Chondrocyte (in vitro differentiated cells): ENCODE measurements at regions not wholly inside any gene's neighbourhood (a gene's known extent, or its start where the extent isn't known, plus 50 kb on each side); places are given as distances from the start of the nearest gene placed in this dataset.

ENCODE experiments used
- DNase-seq: peaks from one replicate; pipeline ENCODE4 v3.0.0; 2021; ENCODE audit warnings: mixed read lengths, low spot score
- H3K27ac Mint-ChIP-seq: one replicate; pipeline ENCODE4 v1.8.0; 2021; ENCODE audit warnings: mild to moderate bottlenecking, moderate library complexity, mixed read lengths; ENCODE audit not compliant: unreplicated experiment
- H3K27me3 Mint-ChIP-seq: 2 replicates; pipeline ENCODE4 v1.8.0; 2021; ENCODE audit warnings: low read depth, mixed read lengths
- H3K36me3 Mint-ChIP-seq: 2 replicates; pipeline ENCODE4 v1.8.0; 2021; ENCODE audit warnings: low read depth, mixed read lengths
- H3K4me1 Mint-ChIP-seq: 2 replicates; pipeline ENCODE4 v1.8.0; 2021; ENCODE audit warnings: low read depth, mild to moderate bottlenecking, mixed read lengths
- H3K4me3 Mint-ChIP-seq: one replicate; pipeline ENCODE4 v1.8.0; 2021; ENCODE audit warnings: mild to moderate bottlenecking, moderate library complexity, mixed read lengths; ENCODE audit not compliant: unreplicated experiment
- H3K9me3 Mint-ChIP-seq: 2 replicates; pipeline ENCODE4 v1.8.0; 2021; ENCODE audit warnings: low read depth, mixed read lengths
- CTCF ChIP-seq: fragments of 200-600 bp; sonication (generic); IDR thresholded peaks from 2 replicates; pipeline ENCODE4 v1.5.0; 2021; ENCODE audit warnings: antibody characterized with exemption, mild to moderate bottlenecking, moderate library complexity

- Mint-ChIP-seq H3K27me3 (no peaks in the 10 kb centered on the region), H3K4me3 (no peak overlapping the region), H3K36me3 (no peaks in the 10 kb centered on the region), H3K4me1 (no peaks in the 10 kb centered on the region), H3K9me3 (no peaks in the 10 kb centered on the region), H3K27ac (no peak overlapping the region)
- no peak for DNase-seq
- TF ChIP-seq CTCF, result no peak
Measured at GRCh38 chrX:6826856-6827255, 291.9 kb upstream of the VCX3A start.

GRCh38 chrX:6821730-6822129, 286.8 kb upstream of the VCX3A start:
- no peak overlapping the region for H3K4me3 Mint-ChIP-seq
- no peaks in the 10 kb centered on the region for H3K36me3 Mint-ChIP-seq
- H3K27me3 Mint-ChIP-seq, result peaks cover 4% of the 10 kb centered on the region
- no peak for DNase-seq
- no peaks in the 10 kb centered on the region for H3K4me1 Mint-ChIP-seq
- no peaks in the 10 kb centered on the region for H3K9me3 Mint-ChIP-seq
- no peak for TF ChIP-seq CTCF
- no peak overlapping the region for H3K27ac Mint-ChIP-seq

- Mint-ChIP-seq H3K9me3 (no peaks in the 10 kb centered on the region), H3K36me3 (no peaks in the 10 kb centered on the region), H3K27ac (no peak overlapping the region), H3K27me3 (peaks cover 4% of the 10 kb centered on the region), H3K4me1 (peaks cover 4% of the 10 kb centered on the region), H3K4me3 (no peak overlapping the region)
- no peak for TF ChIP-seq CTCF
- DNase-seq, result no peak
Measured at GRCh38 chrX:6813836-6814370, 279.0 kb upstream of the VCX3A start.

- H3K36me3 Mint-ChIP-seq, result no peaks in the 10 kb centered on the region
- no peak overlapping the region for H3K4me3 Mint-ChIP-seq
- no peaks in the 10 kb centered on the region for H3K9me3 Mint-ChIP-seq
Measured at GRCh38 chrX:6812087-6812486, 277.2 kb upstream of the VCX3A start.

GRCh38 chrX:6810776-6811175, 275.9 kb upstream of the VCX3A start:
- H3K4me3 Mint-ChIP-seq, result no peak overlapping the region
- DNase-seq, result no peak
- peaks cover 4% of the 10 kb centered on the region for H3K4me1 Mint-ChIP-seq
- H3K27ac Mint-ChIP-seq, result no peak overlapping the region
- H3K27me3 Mint-ChIP-seq, result no peaks in the 10 kb centered on the region
- no peak for TF ChIP-seq CTCF
- H3K9me3 Mint-ChIP-seq, result no peaks in the 10 kb centered on the region
- H3K36me3 Mint-ChIP-seq, result no peaks in the 10 kb centered on the region

More at GRCh38 chrX:6812087-6812486, 277.2 kb upstream of the VCX3A start:
- Mint-ChIP-seq H3K27ac (no peak overlapping the region), H3K27me3 (no peaks in the 10 kb centered on the region), H3K4me1 (peaks cover 4% of the 10 kb centered on the region)
- TF ChIP-seq CTCF, result no peak
- DNase-seq, result no peak
